Caco-2 (cell line): ENCODE measurements at regions not wholly inside any gene's neighbourhood (a gene's known extent, or its start where the extent isn't known, plus 50 kb on each side); places are given as distances from the start of the nearest gene placed in this dataset.

Experiments
- BruUV-seq: library from RNA; stranded (reverse); fragments of 400-500 nt; replicated peaks from 2 replicates; lab custom pipeline; 2021; lab: Mats Ljungman, UMichigan
- CTCF ChIA-PET: fragments of 300-600 bp; sonication (Branson Sonifier 250); formaldehyde crosslinking; loops from one replicate; lab custom pipeline; 2022; ENCODE audit warnings: antibody characterized with exemption; lab: Charles Lee
- POLR2A ChIA-PET: fragments of 300-600 bp; sonication (Branson Sonifier 250); formaldehyde crosslinking; loops from one replicate; lab custom pipeline; 2022; ENCODE audit warnings: antibody characterized with exemption; lab: Charles Lee
- DNase-seq, 2 experiments: peaks; one replicate each; pipeline versions ENCODE4 v3.0.0 to v3.0.0-alpha.2; 2020 to 2022
- H3K27me3 ChIP-seq: replicated peaks from 2 replicates; pipeline ENCODE4 v1.6.0; 2011; ENCODE audit warnings: low read length; ENCODE audit not compliant: control insufficient read depth, insufficient read depth
- H3K36me3 ChIP-seq: 2 replicates; pipeline ENCODE4 v1.5.1; 2011; ENCODE audit warnings: low read length; ENCODE audit not compliant: control insufficient read depth, insufficient read depth
- H3K4me1 ChIP-seq: fragments of 250-450 bp; sonication (Bioruptor Pico); 2 replicates; pipeline ENCODE4 v1.5.1; 2020; ENCODE audit warnings: mild to moderate bottlenecking
- H3K4me3 ChIP-seq: 2 replicates; pipeline ENCODE4 v1.5.1; 2011; ENCODE audit warnings: low read depth, mild to moderate bottlenecking, control low read depth, low read length
- H3K9me3 ChIP-seq: fragments of 250-450 bp; sonication (Bioruptor Pico); 2 replicates; pipeline ENCODE4 v1.5.1; 2020; ENCODE audit warnings: mild to moderate bottlenecking, moderate library complexity
- H3K27ac Mint-ChIP-seq: one replicate; pipeline ENCODE4 v1.8.0; 2022; ENCODE audit warnings: mixed read lengths; ENCODE audit not compliant: unreplicated experiment
- H3K27me3 Mint-ChIP-seq: one replicate; pipeline ENCODE4 v1.8.0; 2022; ENCODE audit warnings: mixed read lengths; ENCODE audit not compliant: insufficient read depth, unreplicated experiment
- H3K36me3 Mint-ChIP-seq: one replicate; pipeline ENCODE4 v1.8.0; 2022; ENCODE audit warnings: mild to moderate bottlenecking, mixed read lengths; ENCODE audit not compliant: insufficient read depth, unreplicated experiment
- H3K4me1 Mint-ChIP-seq: one replicate; pipeline ENCODE4 v1.8.0; 2022; ENCODE audit warnings: low read depth, mixed read lengths; ENCODE audit not compliant: unreplicated experiment
- H3K4me3 Mint-ChIP-seq: one replicate; pipeline ENCODE4 v1.8.0; 2022; ENCODE audit warnings: mild to moderate bottlenecking, moderate library complexity, mixed read lengths; ENCODE audit not compliant: unreplicated experiment
- H3K9me3 Mint-ChIP-seq: one replicate; pipeline ENCODE4 v1.8.0; 2022; ENCODE audit warnings: mixed read lengths; ENCODE audit not compliant: unreplicated experiment
- CTCF ChIP-seq, 2 experiments: fragments of 200-600 bp in 1 of 2; IDR thresholded peaks; 1 replicate in 1 of 2; 2 replicates in 1 of 2; pipeline versions ENCODE4 v1.5.1 to v1.8.0; 2011 to 2022; ENCODE audit warnings: antibody characterized with exemption in 1 of 2, control low read depth in 1 of 2, inconsistent platforms in 1 of 2, low read depth in 1 of 2, low read length in 1 of 2, mild to moderate bottlenecking in 1 of 2, moderate library complexity in 1 of 2; ENCODE audit not compliant: insufficient read depth in 1 of 2, severe bottlenecking in 1 of 2, unreplicated experiment in 1 of 2
- intact Hi-C: fragments of 100-400 bp; cut with micrococcal nuclease; formaldehyde crosslinking; loops from one replicate; pipeline ENCODE4 v1.10.0; 2022; ENCODE audit not compliant: unreplicated experiment

- no TSS peak for BruUV-seq
- ChIA-PET POLR2A (no interaction called here), CTCF (no interaction called here)
- Histone ChIP-seq H3K4me1 (no peaks in the 10 kb centered on the region), H3K9me3 (no peaks in the 10 kb centered on the region), H3K4me3 (no peak overlapping the region), H3K36me3 (no peaks in the 10 kb centered on the region), H3K27me3 (no peaks in the 10 kb centered on the region)
- H3K27me3 Mint-ChIP-seq = no peaks in the 10 kb centered on the region
- DNase-seq = no peak
- no peak overlapping the region for H3K27ac Mint-ChIP-seq
- H3K36me3 Mint-ChIP-seq = no peaks in the 10 kb centered on the region
- no peak overlapping the region for H3K4me3 Mint-ChIP-seq
- no peaks in the 10 kb centered on the region for H3K4me1 Mint-ChIP-seq
- TF ChIP-seq CTCF (IDR thresholded peaks at IDR 0.05; ENCODE audit: insufficient read depth in 1 of 2, low read depth in 1 of 2, low read length in 1 of 2, severe bottlenecking in 1 of 2, unreplicated experiment in 1 of 2) = no peak
- H3K9me3 Mint-ChIP-seq = peaks cover 17% of the 10 kb centered on the region
- intact Hi-C loops = no loop called here
Measured at GRCh38 chr6:120924214-120924613, 410.1 kb downstream of the TBC1D32 start.

DNA sequence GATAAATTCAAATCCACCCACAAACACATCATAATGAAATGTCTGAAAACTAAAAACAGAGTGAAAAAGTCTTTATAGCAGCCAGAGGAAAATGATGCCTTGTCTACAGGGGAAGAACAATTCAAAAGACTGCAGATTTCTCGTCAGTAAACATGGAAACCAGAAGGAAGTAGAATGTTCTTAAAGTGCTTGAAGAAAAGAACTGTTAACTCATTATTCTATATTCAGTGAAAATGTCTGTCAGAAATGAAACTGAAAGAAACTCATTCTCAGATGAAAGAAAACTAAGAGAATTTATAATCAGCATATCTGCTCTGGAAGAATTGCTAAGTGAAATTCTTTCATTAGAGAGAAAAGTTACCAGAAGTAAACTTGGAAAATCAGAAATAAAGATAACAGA lies 416.1 kb downstream of the TBC1D32 start:
- intact Hi-C loops = no loop called here
- no peaks in the 10 kb centered on the region for H3K4me1 ChIP-seq
- POLR2A ChIA-PET = no interaction called here
- Mint-ChIP-seq H3K27me3 (no peaks in the 10 kb centered on the region), H3K4me1 (no peaks in the 10 kb centered on the region), H3K9me3 (no peaks in the 10 kb centered on the region), H3K4me3 (no peak overlapping the region), H3K36me3 (no peaks in the 10 kb centered on the region), H3K27ac (no peak overlapping the region)
- no peaks in the 10 kb centered on the region for H3K9me3 ChIP-seq
- no peak overlapping the region for H3K4me3 ChIP-seq
- H3K36me3 ChIP-seq = no peaks in the 10 kb centered on the region
- CTCF ChIA-PET = no interaction called here
- no TSS peak for BruUV-seq
- no peaks in the 10 kb centered on the region for H3K27me3 ChIP-seq
- DNase-seq = no peak
- no peak for TF ChIP-seq CTCF (IDR thresholded peaks at IDR 0.05; ENCODE audit: insufficient read depth in 1 of 2, low read depth in 1 of 2, low read length in 1 of 2, severe bottlenecking in 1 of 2, unreplicated experiment in 1 of 2)

GRCh38 chr6:120916844-120917243 lies 417.4 kb downstream of the TBC1D32 start:
- Histone ChIP-seq H3K27me3 (no peaks in the 10 kb centered on the region), H3K4me1 (no peaks in the 10 kb centered on the region), H3K36me3 (no peaks in the 10 kb centered on the region), H3K9me3 (no peaks in the 10 kb centered on the region), H3K4me3 (no peak overlapping the region)
- Mint-ChIP-seq H3K9me3 (no peaks in the 10 kb centered on the region), H3K27ac (no peak overlapping the region), H3K4me3 (no peak overlapping the region), H3K4me1 (no peaks in the 10 kb centered on the region), H3K27me3 (no peaks in the 10 kb centered on the region), H3K36me3 (no peaks in the 10 kb centered on the region)
- no peak for DNase-seq
- BruUV-seq = no TSS peak
- ChIA-PET POLR2A (no interaction called here), CTCF (no interaction called here)
- intact Hi-C loops = no loop called here
- no peak for TF ChIP-seq CTCF (IDR thresholded peaks at IDR 0.05; ENCODE audit: insufficient read depth in 1 of 2, low read depth in 1 of 2, low read length in 1 of 2, severe bottlenecking in 1 of 2, unreplicated experiment in 1 of 2)
